Muscle of back (tissue), 3 donors: ENCODE measurements at regions not wholly inside any gene's neighbourhood (a gene's known extent, or its start where the extent isn't known, plus 50 kb on each side); places are given as distances from the start of the nearest gene placed in this dataset.
A peak's percentile ranks its signal among the peaks of the same experiment; 100 is the strongest.
"Not testable (repeated sequence)": the region's sequence is repeated elsewhere in the genome, so short reads cannot be mapped to it uniquely, and the experiment has no call there.

ENCODE experiments used
- DNase-seq, 3 donors: peaks; one replicate each; pipeline versions ENCODE4 v3.0.0 to v3.0.0-alpha.2; 2013

- DNase-seq, result no peak
Observed at GRCh38 chr13:104975272-104975671, 1560.2 kb downstream of the EFNB2 start.

- no peak for DNase-seq
Observed at GRCh38 chr13:104968876-104969275, 1566.6 kb downstream of the EFNB2 start.

- DNase-seq, result peak in 1 of 3 donors; percentile 24
Observed at GRCh38 chr13:104967836-104968630, 1567.4 kb downstream of the EFNB2 start.

- DNase-seq, result no peak
Observed at GRCh38 chr13:104967376-104967775, 1568.1 kb downstream of the EFNB2 start.

GRCh38 chr13:104962411-104962810, 1573.1 kb downstream of the EFNB2 start:
- DNase-seq, result no peak

- no peak for DNase-seq
Observed at GRCh38 chr13:104961246-104961645, 1574.2 kb downstream of the EFNB2 start.

- no peak for DNase-seq
Observed at GRCh38 chr13:104954210-104954609, 1581.3 kb downstream of the EFNB2 start.

GRCh38 chr13:104953588-104953987, 1581.9 kb downstream of the EFNB2 start:
- no peak for DNase-seq

- peak; percentile 70 to 88 (median 84) for DNase-seq
Observed at GRCh38 chr13:104949840-104950740, 1585.4 kb downstream of the EFNB2 start.

GRCh38 chr13:104944176-104944575, 1591.3 kb downstream of the EFNB2 start:
- peak in 1 of 3 donors; percentile 26 for DNase-seq

GRCh38 chr13:104943331-104943730, 1592.1 kb downstream of the EFNB2 start:
- DNase-seq, result no peak

GRCh38 chr13:104937881-104938280, 1597.6 kb downstream of the EFNB2 start:
- DNase-seq, result no peak

GRCh38 chr13:104936304-104936703, 1599.2 kb downstream of the EFNB2 start:
- DNase-seq, result no peak

GRCh38 chr13:104920513-104920912, 1614.9 kb downstream of the EFNB2 start:
- DNase-seq, result not testable (repeated sequence)

- DNase-seq, result no peak
Observed at GRCh38 chr13:104920091-104920490, 1615.4 kb downstream of the EFNB2 start.

- no peak for DNase-seq
Observed at GRCh38 chr13:104900191-104900817, 1635.2 kb downstream of the EFNB2 start.

- no peak for DNase-seq
Observed at GRCh38 chr13:104898484-104898883, 1637.0 kb downstream of the EFNB2 start.

GRCh38 chr13:104895521-104895920, 1639.9 kb downstream of the EFNB2 start:
- DNase-seq, result peak; percentile 35 to 82 (median 42)

GRCh38 chr13:104875038-104875754, 1660.3 kb downstream of the EFNB2 start:
- DNase-seq, result no peak

- no peak for DNase-seq
Observed at GRCh38 chr13:104872153-104872552, 1663.3 kb downstream of the EFNB2 start.

- DNase-seq, result no peak
Observed at GRCh38 chr13:104871456-104871855, 1664.0 kb downstream of the EFNB2 start.

GRCh38 chr13:104869501-104869900, 1666.0 kb downstream of the EFNB2 start:
- DNase-seq, result no peak
